ENCODE measurements at regions not wholly inside any gene's neighbourhood (a gene's known extent, or its start where the extent isn't known, plus 50 kb on each side); places are given as distances from the start of the nearest gene placed in this dataset.

DNA sequence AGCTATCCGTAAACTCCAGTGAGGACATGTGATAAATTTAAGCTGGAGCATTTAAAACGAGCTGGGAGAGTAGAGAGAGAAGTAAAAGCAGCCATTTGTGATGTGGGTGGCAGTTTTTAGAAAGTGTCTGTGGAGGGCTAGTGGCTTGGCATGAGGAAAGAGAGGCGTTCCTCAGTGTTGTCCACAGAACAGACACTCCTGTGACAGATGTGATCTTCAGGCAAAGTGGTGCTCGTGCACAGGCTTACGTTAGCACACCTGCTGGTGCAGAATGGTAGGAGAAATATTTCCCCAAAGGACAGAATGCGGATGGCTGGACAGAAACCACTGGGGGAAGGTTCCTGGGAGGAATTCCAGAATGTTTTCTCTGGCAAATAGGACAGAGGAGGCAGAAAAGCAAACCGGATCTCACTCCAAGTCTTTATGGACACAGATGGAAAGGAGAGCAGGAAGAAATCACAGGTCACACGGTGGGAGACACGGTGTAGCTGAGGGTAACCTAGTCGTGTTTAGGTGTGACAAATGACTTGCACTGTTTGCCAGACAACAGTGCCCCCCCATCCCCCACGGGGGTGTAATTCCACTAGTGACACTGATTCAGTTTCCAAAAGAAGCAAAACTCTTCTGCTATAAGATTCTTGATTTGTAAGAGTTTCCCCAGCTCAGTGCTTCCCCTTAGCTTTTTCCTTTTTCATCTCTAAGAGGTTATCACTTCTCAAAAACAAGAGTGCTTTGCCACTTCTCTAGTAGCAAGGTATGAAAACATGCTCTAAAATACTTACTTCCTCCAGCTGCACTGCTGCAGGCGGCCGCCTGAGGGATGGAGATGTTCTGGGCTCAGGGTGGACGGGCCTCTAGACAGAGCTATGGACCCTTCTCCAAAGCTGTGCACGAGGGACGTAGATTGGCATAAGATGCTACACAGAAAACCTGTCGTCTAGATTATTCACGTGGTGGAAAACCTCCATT is 293.2 kb downstream of the QKI start:
- in situ Hi-C loops (cut with MboI): no loop called here
- TF ChIP-seq EZH2phosphoT487 (IDR thresholded peaks at IDR 0.05; ENCODE audit: insufficient read depth, low read depth): no peak
- no peak for TF ChIP-seq EZH2 (IDR thresholded peaks at IDR 0.05; ENCODE audit: insufficient read depth, poor library complexity, severe bottlenecking)
- no peak overlapping the region for H3K27ac ChIP-seq

DNA sequence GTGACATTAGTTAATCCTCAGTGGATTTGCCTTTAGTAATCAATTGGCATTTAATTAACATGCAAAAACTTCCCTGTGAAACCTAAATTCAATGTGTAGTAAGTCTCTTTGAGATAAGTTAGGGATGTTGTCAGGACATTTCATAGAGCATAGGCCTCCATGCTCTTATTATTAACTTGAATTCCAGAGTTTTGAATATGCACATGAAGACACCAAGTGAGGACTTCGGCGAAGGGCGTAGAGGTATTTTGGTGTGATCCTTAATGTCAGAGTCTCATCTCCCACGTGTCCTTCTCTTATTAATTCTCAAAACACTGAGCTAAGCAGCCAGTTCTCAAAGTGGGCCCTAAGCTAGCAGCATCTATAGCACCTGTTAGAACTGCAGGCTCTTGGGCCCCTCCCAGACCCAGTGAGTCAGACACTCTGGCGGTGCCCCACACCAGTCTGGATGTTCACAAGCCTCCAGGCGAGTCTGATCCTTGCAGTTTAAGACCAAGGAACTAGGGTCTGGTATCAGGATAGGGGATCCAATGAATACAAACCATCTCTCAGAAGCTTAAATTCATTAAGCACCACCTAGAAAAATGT is 292.1 kb downstream of the QKI start:
- Histone ChIP-seq H3K79me2 (ENCODE audit: insufficient read depth) (no peaks in the 10 kb centered on the region), H4K20me1 (ENCODE audit: insufficient read depth) (no peaks in the 10 kb centered on the region), H3K27ac (no peak overlapping the region), H3K4me2 (ENCODE audit: unreplicated experiment) (no peak overlapping the region), H3K27me3 (replicated peaks; ENCODE audit: insufficient read depth) (no peaks in the 10 kb centered on the region; the same call in 1 of the 2 replicates), H3K9ac (no peak overlapping the region), H3K9me2 (ENCODE audit: insufficient read depth) (no peaks in the 10 kb centered on the region), H2AFZ (no peak overlapping the region), H3F3A (ENCODE audit: insufficient read depth) (no peaks in the 10 kb centered on the region), H3K9me3 (ENCODE audit: low read depth) (no peaks in the 10 kb centered on the region), H3K36me3 (ENCODE audit: low read depth) (no peaks in the 10 kb centered on the region), H3K4me3 (no peak overlapping the region), H3K4me1 (ENCODE audit: insufficient read depth) (peaks cover 2% of the 10 kb centered on the region; the same call in 1 of the 2 replicates)
- WGBS, 2 experiments (ENCODE audit: low coverage in 1 of 2, low lambda C conversion rate in 2 of 2, missing lambda C conversion rate in 2 of 2): 69 to 75% methylated on average over 6 of the region's 6 CpGs
- in situ Hi-C loops (cut with MboI): no loop called here
- no peak for TF ChIP-seq EZH2 (IDR thresholded peaks at IDR 0.05; ENCODE audit: insufficient read depth, poor library complexity, severe bottlenecking)
- TF ChIP-seq EZH2phosphoT487 (IDR thresholded peaks at IDR 0.05; ENCODE audit: insufficient read depth, low read depth): no peak
- DNase-seq: no peak

More for the DNA sequence above, 293.2 kb downstream of the QKI start:
- Histone ChIP-seq H3K79me2 (ENCODE audit: insufficient read depth) (no peaks in the 10 kb centered on the region), H3K9ac (no peak overlapping the region), H3K4me1 (ENCODE audit: insufficient read depth) (peaks cover 8% of the 10 kb centered on the region; the same call in 1 of the 2 replicates), H3K27me3 (replicated peaks; ENCODE audit: insufficient read depth) (no peaks in the 10 kb centered on the region; the same call in 1 of the 2 replicates), H3F3A (ENCODE audit: insufficient read depth) (no peaks in the 10 kb centered on the region), H3K9me3 (ENCODE audit: low read depth) (no peaks in the 10 kb centered on the region), H3K36me3 (ENCODE audit: low read depth) (no peaks in the 10 kb centered on the region), H3K4me2 (ENCODE audit: unreplicated experiment) (no peak overlapping the region), H2AFZ (no peak overlapping the region), H3K4me3 (no peak overlapping the region), H3K9me2 (ENCODE audit: insufficient read depth) (no peaks in the 10 kb centered on the region), H4K20me1 (ENCODE audit: insufficient read depth) (no peaks in the 10 kb centered on the region)
- 34 to 36% methylated on average over 18 of the region's 18 CpGs for WGBS, 2 experiments (ENCODE audit: low coverage in 1 of 2, low lambda C conversion rate in 2 of 2, missing lambda C conversion rate in 2 of 2)
- no peak for DNase-seq

DNA sequence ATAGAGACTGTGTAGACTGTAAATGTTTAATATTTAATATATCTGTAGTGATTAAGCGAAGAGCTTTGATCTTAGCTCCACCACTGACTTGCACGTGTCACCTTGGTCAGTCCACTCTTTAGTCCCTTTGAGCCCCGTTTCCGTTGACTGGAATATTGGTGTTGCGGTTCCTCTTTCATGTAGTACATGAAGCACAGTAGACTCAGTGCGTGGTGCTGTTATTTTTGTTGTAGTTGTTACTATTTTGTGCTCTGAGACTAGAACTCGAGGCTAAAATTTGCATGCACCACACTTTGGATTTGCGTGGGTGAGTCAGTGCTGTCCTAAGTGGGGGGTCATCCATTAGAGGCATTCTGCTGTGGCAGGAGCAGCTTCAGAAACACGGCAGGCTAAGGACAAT is 291.4 kb downstream of the QKI start:
- H3K4me2 ChIP-seq (ENCODE audit: unreplicated experiment): no peak overlapping the region
- no peaks in the 10 kb centered on the region for H4K20me1 ChIP-seq (ENCODE audit: insufficient read depth)
- H3K9me3 ChIP-seq (ENCODE audit: low read depth): no peaks in the 10 kb centered on the region
- 73 to 78% methylated on average over 9 of the region's 9 CpGs for WGBS, 2 experiments (ENCODE audit: low coverage in 1 of 2, low lambda C conversion rate in 2 of 2, missing lambda C conversion rate in 2 of 2)
- H3K79me2 ChIP-seq (ENCODE audit: insufficient read depth): no peaks in the 10 kb centered on the region
- no peaks in the 10 kb centered on the region for H3F3A ChIP-seq (ENCODE audit: insufficient read depth)
- H3K9me2 ChIP-seq (ENCODE audit: insufficient read depth): no peaks in the 10 kb centered on the region
- no peak overlapping the region for H3K4me3 ChIP-seq
- no peak overlapping the region for H3K9ac ChIP-seq
- H3K27ac ChIP-seq: no peak overlapping the region
- DNase-seq: no peak
- no peaks in the 10 kb centered on the region for H3K36me3 ChIP-seq (ENCODE audit: low read depth)
- H3K27me3 ChIP-seq (replicated peaks; ENCODE audit: insufficient read depth): no peaks in the 10 kb centered on the region; the same call in 1 of the 2 replicates
- no peaks in the 10 kb centered on the region for H3K4me1 ChIP-seq (ENCODE audit: insufficient read depth)
- in situ Hi-C loops (cut with MboI): no loop called here
- TF ChIP-seq EZH2 (IDR thresholded peaks at IDR 0.05; ENCODE audit: insufficient read depth, poor library complexity, severe bottlenecking): no peak
- TF ChIP-seq EZH2phosphoT487 (IDR thresholded peaks at IDR 0.05; ENCODE audit: insufficient read depth, low read depth): no peak
- no peak overlapping the region for H2AFZ ChIP-seq

DNA sequence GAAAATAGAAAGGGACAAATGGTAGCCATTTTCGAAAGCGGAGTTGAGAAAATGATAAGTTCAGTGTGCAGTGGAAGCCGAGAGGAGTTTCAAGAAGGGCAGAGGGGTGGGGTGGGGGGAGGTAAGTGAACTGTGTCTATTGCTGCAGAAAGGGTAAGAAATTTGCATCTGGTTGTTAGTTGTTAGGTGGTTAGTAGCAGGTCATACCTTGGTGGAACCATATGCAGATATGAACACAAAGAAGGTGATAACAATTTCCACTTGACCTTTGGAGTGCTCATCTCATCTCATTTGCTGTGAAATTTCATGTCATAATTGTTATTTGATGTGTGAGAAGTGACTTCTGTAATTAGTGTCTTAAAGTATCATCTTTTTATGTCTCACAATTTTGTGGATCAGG is 288.2 kb downstream of the QKI start:
- no peak overlapping the region for H3K4me2 ChIP-seq (ENCODE audit: unreplicated experiment)
- no peaks in the 10 kb centered on the region for H3K36me3 ChIP-seq (ENCODE audit: low read depth)
- WGBS, 2 experiments (ENCODE audit: low coverage in 1 of 2, low lambda C conversion rate in 2 of 2, missing lambda C conversion rate in 2 of 2): 78 to 95% methylated on average over 3 of the region's 3 CpGs
- no peak overlapping the region for H3K4me3 ChIP-seq
- TF ChIP-seq EZH2phosphoT487 (IDR thresholded peaks at IDR 0.05; ENCODE audit: insufficient read depth, low read depth) (no peak), EZH2 (IDR thresholded peaks at IDR 0.05; ENCODE audit: insufficient read depth, poor library complexity, severe bottlenecking) (no peak)
- no peaks in the 10 kb centered on the region; the same call in 1 of the 2 replicates for H3K27me3 ChIP-seq (replicated peaks; ENCODE audit: insufficient read depth)
- no peaks in the 10 kb centered on the region for H3K9me2 ChIP-seq (ENCODE audit: insufficient read depth)
- DNase-seq: no peak
- H3K79me2 ChIP-seq (ENCODE audit: insufficient read depth): no peaks in the 10 kb centered on the region
- no peaks in the 10 kb centered on the region for H3F3A ChIP-seq (ENCODE audit: insufficient read depth)
- no peaks in the 10 kb centered on the region for H4K20me1 ChIP-seq (ENCODE audit: insufficient read depth)
- H3K4me1 ChIP-seq (ENCODE audit: insufficient read depth): no peaks in the 10 kb centered on the region
- in situ Hi-C loops (cut with MboI): no loop called here
- no peaks in the 10 kb centered on the region for H3K9me3 ChIP-seq (ENCODE audit: low read depth)
- no peak overlapping the region for H3K9ac ChIP-seq
- no peak overlapping the region for H3K27ac ChIP-seq
- H2AFZ ChIP-seq: no peak overlapping the region
